ENCODE measurements at regions not wholly inside any gene's neighbourhood (a gene's known extent, or its start where the extent isn't known, plus 50 kb on each side); places are given as distances from the start of the nearest gene placed in this dataset.
"Not testable (repeated sequence)": the region's sequence is repeated elsewhere in the genome, so short reads cannot be mapped to it uniquely, and the experiment has no call there.

- DNase-seq: no peak
Observed at GRCh38 chr6:93081901-93082300, 337.5 kb downstream of the EPHA7 start.

- no peak for DNase-seq
Observed at GRCh38 chr6:93079061-93079460, 340.3 kb downstream of the EPHA7 start.

GRCh38 chr6:93073811-93074210 lies 345.5 kb downstream of the EPHA7 start:
- no peak for DNase-seq

- no peak for DNase-seq
Observed at GRCh38 chr6:93069856-93070255, 349.5 kb downstream of the EPHA7 start.

- no peak for DNase-seq
Observed at GRCh38 chr6:93059911-93060310, 359.4 kb downstream of the EPHA7 start.

- no peak for DNase-seq
Observed at GRCh38 chr6:93057584-93057983, 361.8 kb downstream of the EPHA7 start.

GRCh38 chr6:93048381-93048780 lies 371.0 kb downstream of the EPHA7 start:
- DNase-seq: no peak

GRCh38 chr6:93047033-93047432 lies 372.3 kb downstream of the EPHA7 start:
- no peak for DNase-seq

- DNase-seq: no peak
Observed at GRCh38 chr6:93045156-93045555, 374.2 kb downstream of the EPHA7 start.

GRCh38 chr6:93040375-93040774 lies 379.0 kb downstream of the EPHA7 start:
- DNase-seq: no peak

GRCh38 chr6:93036835-93037234 lies 382.5 kb downstream of the EPHA7 start:
- DNase-seq: no peak

- no peak for DNase-seq
Observed at GRCh38 chr6:93035756-93036155, 383.6 kb downstream of the EPHA7 start.

GRCh38 chr6:93021235-93021915 lies 398.0 kb downstream of the EPHA7 start:
- no peak for DNase-seq

GRCh38 chr6:93017626-93018025 lies 401.7 kb downstream of the EPHA7 start:
- no peak for DNase-seq

- DNase-seq: no peak
Observed at GRCh38 chr6:93017213-93017612, 402.1 kb downstream of the EPHA7 start.

GRCh38 chr6:93013054-93013453 lies 406.3 kb downstream of the EPHA7 start:
- no peak for DNase-seq

GRCh38 chr6:93008375-93008774 lies 411.0 kb downstream of the EPHA7 start:
- DNase-seq: no peak

- no peak for DNase-seq
Observed at GRCh38 chr6:92989656-92990055, 429.7 kb downstream of the EPHA7 start.

- no peak for DNase-seq
Observed at GRCh38 chr6:92979281-92979680, 440.1 kb downstream of the EPHA7 start.

- DNase-seq: no peak
Observed at GRCh38 chr6:92977018-92977417, 442.3 kb downstream of the EPHA7 start.

- no peak for DNase-seq
Observed at GRCh38 chr6:92967362-92967761, 452.0 kb downstream of the EPHA7 start.

- no peak for DNase-seq
Observed at GRCh38 chr6:92962846-92963245, 456.5 kb downstream of the EPHA7 start.

GRCh38 chr6:92952111-92952510 lies 467.2 kb downstream of the EPHA7 start:
- not testable (repeated sequence) for DNase-seq

- no peak for DNase-seq
Observed at GRCh38 chr6:92945799-92946198, 473.6 kb downstream of the EPHA7 start.

- no peak for DNase-seq
Observed at GRCh38 chr6:92944132-92944531, 475.2 kb downstream of the EPHA7 start.

All from activated CD8-positive, alpha-beta memory T cell treated with anti-CD3 and anti-CD28 coated beads for 24 hours (primary cell).